ENCODE measurements at regions not wholly inside any gene's neighbourhood (a gene's known extent, or its start where the extent isn't known, plus 50 kb on each side); places are given as distances from the start of the nearest gene placed in this dataset.
"Not testable (repeated sequence)": the region's sequence is repeated elsewhere in the genome, so short reads cannot be mapped to it uniquely, and the experiment has no call there.

DNA sequence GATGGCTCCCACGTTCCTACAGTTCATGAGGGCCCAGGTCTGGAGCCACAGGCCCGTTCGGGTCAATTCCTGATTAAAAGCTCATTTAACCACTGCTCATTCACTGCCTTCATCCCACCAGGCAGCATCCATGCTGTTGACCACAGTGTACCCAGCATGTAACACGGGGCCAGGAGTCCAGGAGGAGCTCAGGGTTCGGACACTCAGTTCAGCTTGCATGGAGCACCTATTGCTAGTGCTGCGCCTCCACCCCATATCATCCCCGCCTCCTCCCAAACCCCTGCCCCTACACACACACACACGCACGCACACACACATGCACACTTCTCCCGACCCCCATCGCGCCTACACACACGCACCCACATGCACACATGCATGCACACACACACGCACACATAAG is 72.9 kb upstream of the SNTG2 start:
- DNase-seq = no peak

DNA sequence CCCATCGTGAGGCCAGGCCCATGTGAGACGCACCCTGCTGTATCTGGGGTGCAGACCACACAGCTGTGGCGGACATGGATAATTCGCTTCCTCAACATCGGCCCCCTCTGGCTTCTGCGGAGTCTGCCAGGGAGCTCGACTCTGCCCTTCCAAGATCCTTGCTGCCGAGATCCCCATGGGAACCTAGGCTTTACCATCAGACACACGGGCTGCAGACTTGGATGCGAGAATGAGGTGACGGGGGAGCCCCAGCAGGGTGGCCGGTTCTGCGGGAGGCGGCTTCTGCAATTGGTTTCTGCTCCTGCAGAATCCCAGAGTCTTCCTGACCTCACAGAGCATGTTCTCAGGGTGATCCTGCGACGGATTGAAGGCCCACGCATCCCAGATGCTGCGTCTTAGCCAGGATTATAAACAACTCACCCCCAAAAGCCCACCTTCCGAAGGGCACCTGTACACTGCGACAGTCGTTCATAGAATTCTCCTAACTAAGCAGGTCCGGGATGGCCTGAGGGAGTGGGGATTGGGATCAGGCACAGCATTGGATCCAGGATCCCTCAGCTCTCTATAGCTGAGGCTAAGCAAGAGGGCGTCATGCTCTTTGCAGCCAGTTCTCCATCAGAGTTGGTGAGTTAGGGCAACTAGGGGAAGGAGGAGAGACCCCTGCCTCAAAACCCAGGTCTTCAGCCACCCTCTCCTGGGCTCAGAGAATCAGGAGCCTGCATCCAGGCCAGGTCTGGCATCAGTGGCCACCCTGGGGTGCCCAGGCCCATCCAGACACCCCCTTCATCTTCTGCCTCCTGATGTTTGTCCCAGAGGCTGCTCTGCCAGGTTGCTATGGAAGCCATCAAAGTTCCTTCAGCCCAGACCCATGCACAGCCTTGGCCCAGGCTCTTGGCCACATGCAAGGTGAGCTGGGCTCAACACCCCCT is 74.7 kb upstream of the SNTG2 start:
- DNase-seq = no peak

GRCh38 chr2:873651-874580 is 76.7 kb upstream of the SNTG2 start:
- no peak for DNase-seq

DNA sequence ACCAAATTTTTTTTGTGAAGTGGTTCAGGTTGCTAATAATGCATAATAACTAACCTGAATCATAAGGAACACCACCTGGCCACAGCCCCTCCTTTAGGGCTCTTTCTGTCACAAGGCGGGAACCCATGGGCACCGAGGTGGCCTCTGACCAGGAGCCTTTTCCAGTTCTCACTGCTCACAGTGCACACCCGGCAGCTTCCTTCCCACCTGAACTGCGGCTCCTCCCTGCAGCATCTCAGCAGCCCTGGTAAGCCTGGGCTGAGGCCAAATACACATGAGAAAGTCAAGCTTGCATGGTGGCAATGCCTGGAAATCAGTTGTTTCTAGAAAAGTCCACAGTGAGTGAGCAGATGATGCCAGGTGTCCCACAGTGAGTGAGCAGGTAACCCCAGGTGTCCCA is 77.6 kb upstream of the SNTG2 start:
- no peak for DNase-seq

DNA sequence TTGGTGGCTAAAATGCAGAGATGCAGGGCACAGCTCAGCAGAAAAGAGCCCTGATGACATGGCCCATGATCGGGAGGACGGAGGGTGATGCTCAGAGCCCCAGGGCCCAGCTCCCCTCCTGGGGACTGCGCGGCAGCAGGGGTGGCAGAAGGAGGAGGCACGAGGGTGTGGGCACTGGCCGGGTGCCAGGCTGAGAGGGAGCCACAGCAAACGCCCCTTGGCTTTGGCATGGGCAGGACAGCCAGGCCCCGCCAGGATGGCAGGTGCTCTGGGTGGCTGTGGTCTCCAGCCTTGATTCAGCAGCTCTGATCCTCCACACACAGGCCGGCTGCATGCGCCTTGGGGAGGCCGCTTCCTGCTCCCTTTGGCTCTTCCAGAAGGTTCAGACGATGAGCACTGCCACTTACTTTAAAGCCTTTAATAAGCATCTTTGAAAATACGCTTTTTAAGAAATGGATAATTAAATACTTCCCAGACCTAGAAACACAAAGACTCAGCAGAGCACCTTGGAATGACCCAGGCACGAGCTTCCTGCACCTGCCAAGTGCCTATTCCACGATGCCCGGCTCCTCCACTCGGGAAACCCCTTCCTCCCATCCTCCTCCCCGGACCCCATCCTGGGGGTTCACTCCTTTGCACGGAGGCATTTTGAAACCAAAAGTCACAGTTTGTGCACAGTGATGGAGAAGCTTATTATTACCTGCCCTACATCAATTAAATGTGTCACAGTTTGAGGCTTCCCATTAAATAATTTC is 78.5 kb upstream of the SNTG2 start:
- no peak for DNase-seq

DNA sequence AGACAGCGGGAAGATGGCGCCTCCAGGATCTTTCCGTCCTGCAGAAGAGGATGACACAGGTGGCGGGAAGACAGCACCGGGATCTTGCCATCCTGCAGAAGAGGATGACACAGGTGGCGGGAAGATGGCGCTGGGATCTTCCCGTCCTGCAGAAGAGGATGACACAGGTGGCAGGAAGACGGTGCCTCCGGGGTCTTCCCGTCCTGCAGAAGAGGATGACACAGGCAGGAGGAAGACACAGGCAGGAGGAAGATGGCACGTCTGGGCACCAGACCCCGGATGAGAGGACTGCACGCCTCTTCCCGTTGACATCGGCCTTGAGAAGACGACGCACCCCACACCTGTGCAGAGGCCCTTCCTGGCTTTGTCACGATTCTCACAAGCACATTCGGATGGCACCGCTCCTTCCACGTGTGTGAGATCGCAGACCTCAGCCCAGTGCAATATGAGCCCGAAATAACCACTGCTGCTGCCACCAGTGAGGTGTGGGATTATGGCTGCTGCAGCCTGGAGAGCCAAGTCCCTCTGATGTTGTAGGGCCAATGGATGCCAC is 79.4 kb upstream of the SNTG2 start:
- no peak for DNase-seq

GRCh38 chr2:870426-870825 is 80.2 kb upstream of the SNTG2 start:
- DNase-seq = no peak

DNA sequence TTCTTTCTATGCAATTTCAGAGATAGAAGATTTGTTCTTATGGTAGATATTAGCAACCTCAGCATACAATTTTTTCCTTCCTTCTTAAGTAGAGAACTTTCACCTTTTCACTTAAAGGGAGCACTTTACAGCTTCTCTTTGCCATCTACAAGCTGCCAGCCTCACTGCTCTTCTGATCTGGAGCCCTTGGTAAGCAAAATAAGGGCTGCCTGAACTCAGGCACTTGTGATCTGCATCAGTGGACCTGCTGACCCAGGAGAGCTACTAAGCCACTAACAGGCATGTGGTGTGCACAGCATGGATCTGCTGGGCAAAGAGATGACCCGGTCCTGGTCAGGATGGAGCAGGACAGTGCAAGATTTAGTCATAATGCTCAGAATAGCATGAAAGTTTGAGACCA is 80.8 kb upstream of the SNTG2 start:
- no peak for DNase-seq

DNA sequence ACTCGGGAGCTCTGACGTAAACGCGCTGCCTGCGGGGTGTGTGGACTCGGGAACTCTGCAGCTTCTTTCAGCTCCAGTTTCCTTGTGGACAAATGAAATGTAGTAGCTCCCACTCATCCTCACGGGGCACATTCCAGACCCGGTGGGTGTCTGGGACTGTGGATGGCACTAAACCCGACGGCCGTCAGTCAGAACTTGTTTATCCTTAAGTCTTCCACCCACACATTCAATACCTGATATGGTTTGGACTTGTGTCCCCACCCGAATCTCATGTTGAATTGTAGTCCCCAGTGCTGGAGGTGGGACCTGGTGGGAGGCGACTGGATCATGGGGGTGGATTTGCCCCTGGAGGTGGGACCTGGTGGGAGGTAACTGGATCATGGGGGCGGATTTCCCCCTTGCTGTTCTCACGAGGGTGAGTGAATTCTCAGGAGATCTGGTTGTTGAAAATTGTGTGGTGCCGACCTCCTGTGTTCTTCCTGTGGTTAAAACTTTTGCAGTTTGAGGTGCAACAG is 81.2 kb upstream of the SNTG2 start:
- DNase-seq = no peak

- DNase-seq = not testable (repeated sequence)
Measured at GRCh38 chr2:868857-869256, 81.8 kb upstream of the SNTG2 start.

- DNase-seq = no peak
Measured at GRCh38 chr2:867296-867695, 83.4 kb upstream of the SNTG2 start.

DNA sequence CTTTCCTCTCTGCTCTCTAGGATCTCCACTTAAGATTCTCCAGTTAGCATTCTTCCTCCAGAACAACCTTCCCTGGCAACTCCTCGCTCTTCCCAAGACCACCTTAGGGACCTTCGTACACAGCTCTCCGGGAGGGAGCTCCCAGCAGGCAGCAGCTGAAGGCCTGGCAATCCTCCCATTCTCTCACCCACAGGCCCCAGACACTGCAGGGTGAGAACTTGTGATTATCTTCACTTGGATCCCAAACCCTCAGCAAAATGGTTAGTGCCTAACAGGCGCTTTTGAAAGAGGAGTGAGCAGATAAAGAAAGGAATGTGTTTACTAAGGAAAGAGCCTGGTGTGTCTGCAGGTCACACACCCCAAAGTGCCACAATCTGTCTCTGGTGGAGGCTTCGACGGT is 83.8 kb upstream of the SNTG2 start:
- no peak for DNase-seq

GRCh38 chr2:866009-866680 is 84.5 kb upstream of the SNTG2 start:
- no peak for DNase-seq

DNA sequence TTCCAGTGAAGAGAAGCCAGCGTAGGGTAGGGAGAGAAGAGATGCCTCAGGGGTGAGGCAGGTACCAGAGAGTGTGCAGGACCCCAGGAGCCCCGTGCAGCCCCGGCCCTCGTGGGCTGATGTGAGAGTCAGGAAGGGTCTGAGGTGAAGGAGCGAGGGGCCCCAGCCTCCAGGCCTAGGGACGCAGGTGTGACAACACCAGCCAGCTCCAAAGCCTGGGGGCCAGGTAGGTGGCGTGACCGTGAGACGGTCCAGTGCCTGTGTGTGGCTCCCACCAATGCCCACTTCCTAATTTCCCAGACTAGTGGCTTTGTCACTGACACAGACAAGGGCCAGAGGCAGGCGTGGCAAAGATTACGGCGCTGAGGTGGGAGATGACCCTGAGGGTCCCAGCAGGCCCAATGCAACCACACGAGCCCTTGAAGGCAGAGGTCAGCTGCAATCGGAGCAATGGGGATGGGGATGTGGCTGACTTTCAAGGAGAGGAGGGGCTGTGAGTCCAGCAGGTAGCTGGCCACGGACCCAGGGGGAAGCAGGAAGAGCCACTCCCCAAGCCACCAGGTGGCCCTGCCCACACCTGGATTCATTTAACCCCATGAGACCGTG is 86.0 kb upstream of the SNTG2 start:
- DNase-seq = no peak

DNA sequence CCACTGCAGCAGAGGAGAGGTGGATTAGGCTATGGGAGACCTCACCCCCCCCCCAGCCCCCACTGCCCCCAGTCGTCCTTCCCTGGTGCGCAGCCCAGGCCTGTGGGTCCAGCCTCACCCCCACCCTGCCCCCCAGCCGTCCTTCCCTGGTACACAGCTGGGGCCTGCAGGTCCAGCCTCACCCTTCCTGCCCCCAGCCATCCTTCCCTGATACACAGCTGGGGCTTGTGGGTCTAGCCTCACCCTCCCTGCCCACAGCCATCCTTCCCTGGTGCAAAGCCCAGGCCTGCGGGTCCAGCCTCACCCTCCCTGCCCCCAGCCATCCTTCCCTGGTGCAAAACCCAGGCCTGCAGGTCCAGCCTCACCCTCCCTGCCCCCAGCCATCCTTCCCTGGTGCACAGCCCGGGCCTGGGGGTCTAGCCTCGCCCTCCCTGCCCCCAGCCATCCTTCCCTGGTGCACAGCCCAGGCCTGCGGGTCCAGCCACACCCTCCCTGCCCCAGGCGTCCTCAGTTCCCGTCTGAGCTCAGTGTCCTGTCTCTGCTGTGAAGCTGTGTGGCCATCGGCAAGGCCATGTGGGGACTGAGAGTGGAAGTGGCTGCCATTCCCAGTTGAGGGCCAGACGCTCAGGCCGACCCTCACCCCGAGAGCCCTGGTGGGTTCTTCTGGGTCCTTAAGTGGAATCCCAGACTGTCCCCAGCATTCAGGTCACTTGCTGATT is 86.8 kb upstream of the SNTG2 start:
- no peak for DNase-seq

- no peak for DNase-seq
Measured at GRCh38 chr2:862731-863466, 87.8 kb upstream of the SNTG2 start.

DNA sequence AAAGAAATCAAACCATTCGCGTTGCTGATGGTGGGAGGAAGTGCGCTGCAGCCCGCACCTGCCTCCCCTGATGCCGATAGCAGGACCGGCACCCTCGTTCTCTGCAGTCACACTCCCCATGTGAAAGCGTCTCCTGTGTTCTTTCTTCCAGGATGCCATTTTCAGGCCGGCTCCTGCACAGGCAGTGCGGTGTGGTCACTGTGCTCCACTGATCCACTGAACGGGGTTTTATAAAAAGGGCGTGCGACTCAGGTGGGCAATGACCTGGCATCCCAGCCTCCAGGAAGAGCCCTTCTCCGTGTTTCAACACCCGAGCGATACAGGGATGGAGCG is 88.3 kb upstream of the SNTG2 start:
- DNase-seq = no peak

DNA sequence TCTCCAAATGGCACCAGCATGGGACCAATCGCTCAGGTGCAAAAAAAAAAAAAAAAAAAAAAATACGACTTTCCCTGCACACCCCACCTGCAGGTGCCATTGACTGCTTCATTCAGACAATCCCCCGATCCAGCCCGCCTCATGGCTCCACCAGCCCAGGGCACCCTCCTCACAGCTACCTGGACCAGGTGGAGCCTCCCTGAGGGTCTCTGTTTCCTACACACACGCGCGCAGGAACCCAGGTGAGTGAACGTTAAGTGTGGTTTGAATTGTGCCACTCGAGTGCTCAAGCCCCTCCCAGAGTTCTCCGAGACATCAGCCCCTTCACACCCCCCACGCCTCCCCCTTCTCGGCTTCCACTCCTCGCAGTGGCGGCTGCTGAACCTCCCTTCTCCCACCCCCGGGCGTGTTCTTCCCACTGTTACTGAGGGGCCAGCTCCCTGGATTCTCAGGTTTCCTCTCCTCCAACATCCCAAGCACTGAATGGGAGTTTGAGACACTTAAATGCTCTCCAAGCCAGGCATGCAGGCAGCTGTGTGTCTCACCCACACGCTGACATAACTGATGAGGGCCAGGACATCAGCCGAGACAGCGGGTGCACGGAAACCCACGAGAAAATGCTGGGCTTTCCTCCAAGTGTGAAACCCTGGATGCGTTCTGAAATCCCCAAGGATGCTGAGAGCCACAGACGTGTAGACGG is 88.8 kb upstream of the SNTG2 start:
- no peak for DNase-seq

- DNase-seq = no peak
Measured at GRCh38 chr2:860259-860855, 90.3 kb upstream of the SNTG2 start.
